RPMI8226 (cell line): ENCODE measurements at regions not wholly inside any gene's neighbourhood (a gene's known extent, or its start where the extent isn't known, plus 50 kb on each side); places are given as distances from the start of the nearest gene placed in this dataset.
"Not testable (repeated sequence)": the region's sequence is repeated elsewhere in the genome, so short reads cannot be mapped to it uniquely, and the experiment has no call there.

Experiments used
- DNase-seq: peaks from one replicate; pipeline ENCODE4 v3.0.0-alpha.2; 2015

GRCh38 chr14:58755031-58755925, 117.5 kb downstream of the DACT1 start:
- DNase-seq: no peak

GRCh38 chr14:58760121-58760520, 122.4 kb downstream of the DACT1 start:
- no peak for DNase-seq

DNA sequence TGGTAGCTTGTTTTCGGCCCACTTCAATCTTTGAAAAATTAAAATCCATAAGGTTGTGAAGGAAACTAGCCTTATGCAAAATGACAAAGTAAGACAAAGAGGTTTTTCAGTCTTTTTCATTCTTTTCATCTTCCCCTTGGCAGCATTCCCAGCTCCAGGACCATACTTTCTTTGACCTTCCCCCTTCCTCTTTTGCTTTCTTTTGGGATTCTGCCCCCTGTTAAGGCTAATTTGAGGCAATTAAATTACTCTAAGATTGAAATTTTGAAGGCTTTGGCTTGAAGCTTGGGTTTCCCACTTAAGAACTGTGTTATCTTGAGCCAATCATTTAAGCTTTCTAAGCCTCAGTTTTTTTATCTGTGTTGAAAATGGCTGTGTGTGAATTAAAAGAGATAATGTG, 124.9 kb downstream of the DACT1 start:
- DNase-seq: no peak

DNA sequence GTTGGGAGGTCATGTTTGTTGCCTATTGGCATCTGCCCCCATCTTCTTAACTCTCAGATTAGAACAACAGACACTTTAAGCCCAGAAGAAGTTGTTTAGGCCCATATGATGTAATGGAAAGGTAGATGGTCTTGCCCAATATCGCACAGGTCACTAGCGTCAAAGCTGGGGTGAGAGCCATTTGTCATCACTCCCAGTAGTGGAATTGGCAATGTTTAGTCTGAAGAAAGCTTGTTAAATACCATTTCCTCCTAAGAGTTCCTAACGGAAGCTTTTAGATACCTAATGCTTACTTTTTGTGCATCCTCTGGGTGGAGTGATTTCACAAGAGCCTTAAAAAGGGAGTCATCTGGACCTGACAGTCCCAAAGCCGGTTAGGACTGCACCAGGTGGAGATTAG, 125.4 kb downstream of the DACT1 start:
- DNase-seq: no peak

DNA sequence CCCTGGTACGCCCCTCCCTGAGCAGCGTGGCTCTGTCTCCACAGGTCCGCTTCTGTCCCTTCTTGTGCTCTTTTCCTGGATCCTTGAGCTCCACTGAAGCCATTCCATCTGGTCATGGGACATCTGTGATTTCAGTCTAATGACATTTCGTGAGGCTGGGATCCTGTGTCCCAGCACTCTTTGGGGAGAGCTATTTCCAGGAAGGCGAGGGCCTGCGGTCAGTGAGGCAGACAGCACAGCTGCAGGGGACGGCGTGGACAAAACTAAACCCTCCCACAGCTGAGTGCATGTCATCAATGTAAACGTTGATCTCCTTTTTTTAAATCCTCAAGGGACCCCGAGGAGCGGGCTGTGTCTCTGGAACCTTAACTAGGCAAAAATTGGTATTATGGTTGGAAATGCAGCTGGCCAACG, 127.7 kb downstream of the DACT1 start:
- DNase-seq: no peak

DNA sequence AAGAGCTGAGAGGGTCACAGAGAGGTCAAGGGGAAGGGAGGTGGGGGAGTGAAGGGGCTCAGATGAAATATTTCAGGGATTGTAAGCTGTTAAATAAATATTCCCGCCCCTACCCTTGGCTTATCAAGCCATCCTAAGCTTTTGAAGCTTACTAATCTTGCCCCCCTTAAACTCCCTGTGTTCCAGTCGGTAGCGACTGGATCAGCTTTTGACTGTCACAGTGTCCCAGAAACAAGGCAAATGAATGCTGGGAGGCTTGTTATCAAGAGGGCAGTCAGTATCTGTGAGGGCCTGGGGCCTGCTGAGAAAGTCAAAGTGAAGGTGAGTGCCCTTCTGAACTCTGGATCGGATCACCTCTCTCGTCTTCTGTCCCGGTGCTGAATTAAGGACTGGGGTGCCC, 128.1 kb downstream of the DACT1 start:
- no peak for DNase-seq

DNA sequence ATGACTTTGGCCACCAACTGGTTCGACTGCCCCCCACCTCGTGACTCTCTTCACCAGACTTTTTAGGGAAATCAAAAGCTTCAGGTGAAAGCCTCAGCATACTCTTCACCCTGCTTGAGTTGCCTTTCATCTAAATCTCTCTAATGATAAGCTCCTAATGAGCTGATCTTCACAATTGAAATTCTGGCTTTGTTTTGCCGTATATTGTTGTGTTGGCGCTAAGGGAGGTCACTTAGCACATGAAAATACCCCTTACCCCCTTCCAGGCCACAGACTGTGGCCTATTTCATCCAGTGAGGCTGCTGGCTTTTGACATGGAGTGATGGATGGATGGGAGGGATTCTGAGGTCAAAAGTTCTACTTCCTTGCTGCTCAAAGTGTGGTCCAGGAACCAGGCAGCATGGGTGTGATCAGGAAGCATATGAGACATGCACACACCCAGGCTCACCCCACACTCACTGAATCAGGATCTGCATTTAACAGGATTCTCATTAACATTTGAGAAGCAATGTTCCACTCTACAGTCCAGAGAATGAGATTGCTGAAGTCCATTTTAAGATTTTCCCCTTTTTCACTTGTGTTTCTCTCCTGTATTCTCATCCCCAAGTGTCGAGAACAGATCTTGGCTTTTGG, 131.4 kb downstream of the DACT1 start:
- DNase-seq: no peak

DNA sequence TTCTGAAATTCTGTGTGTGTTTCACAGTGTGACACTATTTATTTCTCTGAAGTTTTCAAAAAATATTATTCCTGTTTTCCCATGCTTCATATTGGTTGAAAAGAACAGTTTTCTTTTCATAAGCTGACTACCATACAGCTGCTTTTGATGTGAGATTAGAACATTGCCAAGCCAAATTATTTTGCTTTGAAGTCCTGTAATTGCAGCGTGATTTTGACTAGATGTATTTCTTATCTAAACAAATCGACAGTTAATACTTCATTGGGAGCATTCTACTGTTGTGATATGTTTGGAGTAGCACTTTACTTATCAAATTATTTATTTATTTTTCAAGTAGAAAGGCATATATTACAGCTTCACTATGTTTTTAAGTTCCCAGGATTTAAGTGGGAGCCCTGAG, 132.0 kb downstream of the DACT1 start:
- no peak for DNase-seq

GRCh38 chr14:58770491-58770982, 132.8 kb downstream of the DACT1 start:
- no peak for DNase-seq

GRCh38 chr14:58771016-58771415, 133.3 kb downstream of the DACT1 start:
- DNase-seq: no peak

GRCh38 chr14:58772116-58772515, 134.4 kb downstream of the DACT1 start:
- DNase-seq: no peak

GRCh38 chr14:58772794-58773620, 135.2 kb downstream of the DACT1 start:
- DNase-seq: no peak

DNA sequence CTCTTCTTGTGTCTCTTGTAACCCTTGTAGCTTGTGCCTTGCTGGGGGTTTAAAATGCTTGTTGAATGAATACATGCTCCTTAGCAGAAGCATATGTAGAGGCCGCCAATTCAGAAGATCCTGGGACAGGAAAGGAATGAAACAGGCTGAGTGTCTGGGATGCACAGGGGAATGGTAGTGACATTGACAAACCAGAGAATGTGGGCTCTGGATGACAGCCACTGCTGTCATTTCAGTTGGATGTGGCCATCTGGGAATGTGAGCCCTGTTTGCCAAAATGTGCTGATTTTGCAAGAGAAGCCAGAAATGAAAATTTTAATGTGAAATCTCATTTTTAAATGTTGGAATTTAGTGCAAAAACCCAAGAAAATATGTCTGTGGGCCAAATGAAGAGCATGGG, 136.8 kb downstream of the DACT1 start:
- no peak for DNase-seq

DNA sequence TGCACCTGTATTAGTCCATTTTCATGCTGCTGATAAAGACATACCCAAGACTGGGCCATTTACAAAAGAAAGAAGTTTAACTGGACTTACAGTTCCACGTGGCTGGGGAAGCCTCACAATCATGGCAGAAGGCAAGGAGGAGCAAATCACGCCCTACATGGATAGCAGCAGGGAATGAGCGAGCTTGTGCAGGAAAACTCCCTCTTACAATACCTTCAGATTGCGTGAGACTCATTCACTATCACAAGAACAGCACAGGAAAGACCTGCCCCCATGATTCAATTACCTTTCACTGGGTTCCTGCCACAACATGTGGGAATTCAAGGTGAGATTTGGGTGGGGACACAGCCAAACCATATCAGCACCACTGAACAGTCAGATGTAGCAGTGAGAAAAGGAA, 137.4 kb downstream of the DACT1 start:
- not testable (repeated sequence) for DNase-seq

- no peak for DNase-seq
Measured at GRCh38 chr14:58776516-58776915, 138.8 kb downstream of the DACT1 start.

GRCh38 chr14:58777541-58777979, 139.8 kb downstream of the DACT1 start:
- no peak for DNase-seq

- no peak for DNase-seq
Measured at GRCh38 chr14:58778202-58778601, 140.4 kb downstream of the DACT1 start.

DNA sequence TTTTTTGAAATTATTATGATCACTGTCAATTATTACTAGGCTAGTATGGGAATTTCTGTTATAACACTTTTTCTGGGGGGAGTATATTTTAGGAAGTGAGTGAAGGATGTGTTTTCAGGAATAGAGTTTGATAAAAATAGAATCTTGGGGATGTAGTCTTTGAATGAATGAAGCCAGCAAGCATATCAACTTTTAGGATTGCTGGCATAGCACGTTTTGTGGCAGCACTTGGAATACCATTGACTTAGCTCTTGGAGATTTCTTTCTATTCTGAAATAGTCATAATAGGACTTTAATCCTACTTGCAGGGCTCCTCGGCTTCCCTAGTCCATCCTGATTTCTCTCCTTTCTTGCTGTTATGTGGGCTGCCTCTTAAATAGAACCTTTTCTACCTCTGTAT, 141.6 kb downstream of the DACT1 start:
- DNase-seq: no peak

DNA sequence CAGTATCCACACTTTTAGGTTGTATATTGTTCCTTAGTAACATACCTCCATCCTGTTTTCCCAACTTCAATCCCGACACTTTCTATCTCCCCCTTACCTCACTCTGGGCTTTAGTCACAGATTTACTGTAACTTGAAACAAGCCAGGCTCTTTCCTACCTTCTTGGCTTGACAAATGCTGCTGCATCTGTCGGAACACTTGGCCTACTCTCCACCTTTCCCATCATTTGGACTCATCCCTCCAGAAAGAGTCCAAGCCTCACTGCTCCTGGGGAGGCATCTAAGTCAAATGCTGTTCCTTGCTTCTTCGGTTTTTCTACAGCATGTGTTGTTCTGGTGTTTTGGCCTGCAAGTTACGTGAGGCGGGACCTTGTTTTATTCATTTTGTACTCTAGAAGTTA, 142.4 kb downstream of the DACT1 start:
- no peak for DNase-seq

- DNase-seq: no peak
Measured at GRCh38 chr14:58780605-58781004, 142.8 kb downstream of the DACT1 start.

DNA sequence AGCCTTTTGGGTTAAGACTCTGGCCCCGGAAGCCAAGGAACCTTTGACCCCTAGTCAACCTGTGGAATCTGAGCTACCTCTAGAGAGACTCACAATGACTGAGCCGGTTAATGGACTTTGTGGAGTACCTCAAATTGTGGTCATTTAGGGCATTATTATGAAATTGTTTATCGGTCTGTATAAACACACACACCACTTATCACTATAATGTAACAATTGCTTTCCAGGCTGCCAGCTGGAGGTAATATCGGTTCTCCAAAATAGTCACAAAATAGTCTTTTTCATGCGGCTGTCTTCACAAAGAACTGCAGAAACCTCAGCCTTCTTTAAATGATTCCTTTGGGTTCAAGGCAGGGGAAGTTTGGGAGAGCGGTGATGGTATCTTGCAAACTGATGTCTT, 144.2 kb downstream of the DACT1 start:
- DNase-seq: no peak

DNA sequence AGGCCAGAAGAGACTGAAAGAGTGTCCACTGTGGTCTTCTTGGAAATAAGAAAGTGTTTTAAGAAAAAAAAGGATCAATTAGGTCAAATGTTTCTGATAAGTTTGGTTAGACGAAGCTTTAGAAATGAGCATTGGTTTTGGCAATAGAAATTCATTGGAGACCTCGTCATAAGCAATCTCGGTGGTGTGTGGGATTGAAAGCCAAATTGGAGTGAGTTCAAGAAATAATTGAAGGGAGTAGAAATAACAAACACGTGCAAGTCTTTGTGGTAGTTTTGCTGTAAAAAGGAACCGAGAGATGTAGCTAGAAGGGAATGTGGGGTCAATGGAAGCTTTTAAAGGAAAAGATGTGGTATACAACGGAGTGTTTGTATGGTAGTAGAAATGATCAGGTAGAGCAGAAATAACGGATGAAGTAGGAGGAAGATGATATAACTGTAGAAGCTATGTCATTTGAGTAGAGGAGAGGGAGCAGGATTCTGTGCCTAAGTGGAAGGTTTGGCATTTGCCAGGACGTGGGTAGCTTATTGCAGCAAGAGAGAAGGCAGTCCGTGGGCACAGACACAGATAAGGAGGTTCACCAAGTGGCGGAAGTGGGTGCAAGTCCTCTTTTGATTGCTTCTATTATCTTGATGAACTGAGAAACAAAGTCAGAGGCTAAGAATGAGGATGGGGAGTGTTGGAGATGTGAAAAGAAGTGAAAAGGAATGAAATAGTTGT, 146.2 kb downstream of the DACT1 start:
- no peak for DNase-seq

DNA sequence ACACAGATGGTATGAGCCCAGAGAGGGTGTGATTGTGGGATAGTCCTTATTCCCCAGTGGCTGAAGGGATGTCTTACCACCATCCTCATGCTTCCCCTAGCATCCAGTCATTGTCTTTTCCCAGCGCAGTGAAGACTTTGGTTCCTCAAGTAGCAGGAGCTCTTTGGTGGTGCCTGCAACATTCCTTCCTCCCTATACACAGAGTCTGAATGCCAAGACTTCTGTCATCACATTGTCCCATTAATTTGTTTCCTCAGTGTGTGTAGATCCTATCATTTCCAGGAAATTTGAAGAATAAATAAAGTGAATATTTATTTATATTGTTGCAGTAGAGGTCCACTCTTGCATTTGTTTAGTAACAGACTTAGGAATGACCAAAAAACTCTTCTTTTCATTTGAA, 147.2 kb downstream of the DACT1 start:
- DNase-seq: no peak
